HUES64 (cell line): ENCODE measurements at regions not wholly inside any gene's neighbourhood (a gene's known extent, or its start where the extent isn't known, plus 50 kb on each side); places are given as distances from the start of the nearest gene placed in this dataset.

Source experiments
- H3K27ac ChIP-seq: 2 replicates; pipeline ENCODE4 v1.7.0; 2013; ENCODE audit warnings: low read depth, low read length, inconsistent platforms
- H3K27me3 ChIP-seq: 2 replicates; pipeline ENCODE4 v1.6.1; 2013; ENCODE audit warnings: mild to moderate bottlenecking, low read length; ENCODE audit not compliant: insufficient read depth
- H3K36me3 ChIP-seq: 2 replicates; pipeline ENCODE4 v1.6.1; 2013; ENCODE audit warnings: mild to moderate bottlenecking, low read length; ENCODE audit not compliant: insufficient read depth
- H3K4me1 ChIP-seq: 2 replicates; pipeline ENCODE4 v1.6.1; 2013; ENCODE audit warnings: mild to moderate bottlenecking, low read length, moderate library complexity; ENCODE audit not compliant: insufficient read depth
- H3K4me3 ChIP-seq: 2 replicates; pipeline ENCODE4 v1.5.1; 2013; ENCODE audit warnings: mild to moderate bottlenecking, low read length, moderate library complexity
- H3K9ac ChIP-seq: 2 replicates; pipeline ENCODE4 v1.6.1; 2013; ENCODE audit warnings: mild to moderate bottlenecking, low read depth, low read length
- H3K9me3 ChIP-seq: 2 replicates; pipeline ENCODE4 v1.6.1; 2013; ENCODE audit warnings: low read depth, low read length; ENCODE audit not compliant: insufficient read depth
- WGBS: fragments of 150-250, 120-280 bp; methylation state at CpG from one replicate; pipeline ENCODE4 v1.1.7; 2013; ENCODE audit warnings: missing lambda C conversion rate; 5-methylcytosine and 5-hydroxymethylcytosine counted together

DNA sequence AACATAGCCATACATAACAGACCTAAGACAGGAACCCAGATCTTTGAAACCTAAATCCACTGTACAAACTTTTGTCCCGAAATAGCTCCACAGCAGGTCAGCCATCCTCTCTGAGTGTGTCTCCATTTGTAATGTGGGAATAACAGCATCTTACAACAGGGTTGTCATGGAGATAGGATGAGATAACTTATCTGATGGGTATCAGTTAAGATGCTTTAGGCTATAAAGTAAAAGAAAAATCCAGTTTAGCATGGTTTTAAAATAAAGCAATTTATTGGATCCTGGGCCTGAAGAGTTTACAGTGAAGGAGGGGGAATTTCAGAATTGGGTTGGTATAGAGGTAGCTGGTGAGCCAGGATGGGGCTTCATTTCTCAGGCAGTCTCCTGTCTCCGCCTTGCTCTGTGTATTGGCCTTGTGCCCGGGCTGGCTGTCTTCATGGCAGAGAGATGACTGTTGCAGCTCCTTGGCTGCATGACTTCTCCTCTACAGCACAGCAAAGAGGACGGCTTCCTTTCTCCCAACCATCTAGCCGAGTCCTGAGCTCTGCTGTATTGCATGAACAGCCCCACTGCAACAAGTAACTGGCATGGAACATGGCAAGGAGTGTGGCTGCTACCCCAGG is 131.9 kb upstream of the PROK2 start:
- H3K27ac ChIP-seq = no peak overlapping the region
- WGBS = 93% methylated on average over 5 of the region's 5 CpGs
- no peaks in the 10 kb centered on the region for H3K4me1 ChIP-seq

DNA sequence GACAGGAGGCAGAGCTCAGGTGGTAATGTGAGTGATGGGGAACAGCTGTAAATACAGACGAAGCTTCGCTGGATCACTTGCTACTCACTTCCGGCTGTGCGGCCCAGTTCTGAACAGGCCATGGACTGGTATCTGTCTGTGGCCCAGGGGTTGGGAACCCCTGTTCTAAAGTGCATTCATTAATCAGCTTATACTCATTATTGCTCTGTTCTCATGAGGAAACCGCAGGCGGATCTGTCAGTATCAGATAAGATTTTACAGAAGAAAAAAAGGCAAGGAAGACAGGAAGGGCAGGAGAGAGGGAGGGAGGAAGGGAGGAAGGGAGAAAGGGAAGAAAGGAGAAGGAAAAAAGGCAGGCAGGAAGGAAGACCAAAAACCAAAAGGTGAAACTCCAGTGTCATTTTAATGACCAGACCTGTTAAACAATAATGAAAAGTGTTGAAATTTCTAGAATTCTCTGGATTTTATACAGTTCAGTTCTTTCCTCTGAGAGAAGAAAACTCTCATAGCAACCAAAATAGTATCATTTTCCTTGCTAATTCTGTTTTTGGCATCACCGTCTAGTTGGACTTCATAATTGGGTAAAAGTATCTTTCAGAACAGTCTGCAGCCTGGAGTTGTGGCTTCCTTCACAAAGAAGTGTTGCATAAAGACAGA is 128.0 kb upstream of the PROK2 start:
- no peak overlapping the region for H3K9ac ChIP-seq
- WGBS = 90% methylated on average over 7 of the region's 7 CpGs
- no peak overlapping the region for H3K27ac ChIP-seq
- H3K9me3 ChIP-seq = no peaks in the 10 kb centered on the region
- H3K36me3 ChIP-seq = no peaks in the 10 kb centered on the region
- H3K4me3 ChIP-seq = no peak overlapping the region
- H3K4me1 ChIP-seq = peaks cover 10% of the 10 kb centered on the region; the same call in 1 of the 2 replicates
- no peaks in the 10 kb centered on the region for H3K27me3 ChIP-seq

More for the DNA sequence above, 131.9 kb upstream of the PROK2 start:
- Histone ChIP-seq H3K4me3 (no peak overlapping the region), H3K9ac (no peak overlapping the region), H3K36me3 (no peaks in the 10 kb centered on the region), H3K27me3 (no peaks in the 10 kb centered on the region), H3K9me3 (no peaks in the 10 kb centered on the region)

DNA sequence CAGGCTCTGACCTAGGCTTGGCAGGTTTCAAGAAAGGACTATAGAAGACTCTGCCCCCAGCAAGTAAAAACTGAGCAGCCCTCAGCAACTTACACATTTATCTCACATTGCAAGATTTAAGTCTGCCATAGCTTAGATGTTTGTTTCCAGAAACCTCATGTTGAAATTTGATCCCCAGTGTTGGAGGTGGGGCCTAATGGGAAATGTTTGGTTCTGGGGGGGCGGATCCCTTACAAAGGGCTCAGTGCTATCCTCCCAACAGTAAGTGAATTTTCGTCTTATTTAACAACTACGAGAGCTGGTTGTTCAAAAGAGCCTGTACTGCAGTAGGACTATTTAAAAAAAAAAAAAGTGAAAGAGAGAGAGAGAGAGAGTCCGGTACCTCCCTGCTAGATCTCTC is 125.2 kb upstream of the PROK2 start:
- no peak overlapping the region for H3K27ac ChIP-seq
- no peaks in the 10 kb centered on the region for H3K9me3 ChIP-seq
- H3K4me1 ChIP-seq = peaks cover 10% of the 10 kb centered on the region; the same call in 1 of the 2 replicates
- no peak overlapping the region for H3K4me3 ChIP-seq
- no peaks in the 10 kb centered on the region for H3K27me3 ChIP-seq
- 93% methylated on average over 4 of the region's 4 CpGs for WGBS
- no peak overlapping the region for H3K9ac ChIP-seq
- H3K36me3 ChIP-seq = no peaks in the 10 kb centered on the region

DNA sequence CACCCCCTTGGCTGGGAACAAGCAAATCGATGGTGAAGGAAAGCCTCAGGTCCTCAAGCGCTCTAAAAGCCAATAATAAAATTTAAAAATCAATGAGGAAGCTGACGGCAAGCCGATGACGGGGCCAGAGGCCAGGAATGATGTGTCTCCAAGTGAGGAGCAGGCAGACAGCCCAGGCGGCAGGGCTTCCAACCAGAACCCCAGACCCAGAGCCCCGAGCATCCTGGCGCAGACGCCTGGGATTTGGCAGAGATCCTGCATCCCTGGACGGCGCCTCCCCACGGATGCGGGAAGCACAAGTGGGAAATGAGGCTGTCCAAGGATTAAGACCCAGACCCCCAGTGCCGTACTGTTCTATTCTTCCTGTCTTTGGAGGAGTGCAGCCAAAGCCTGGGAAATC is 123.0 kb upstream of the PROK2 start:
- Histone ChIP-seq H3K27me3 (no peaks in the 10 kb centered on the region), H3K4me3 (no peak overlapping the region), H3K27ac (no peak overlapping the region), H3K9me3 (no peaks in the 10 kb centered on the region), H3K4me1 (peaks cover 10% of the 10 kb centered on the region; the same call in 1 of the 2 replicates), H3K9ac (no peak overlapping the region), H3K36me3 (no peaks in the 10 kb centered on the region)
- 95% methylated on average over 14 of the region's 14 CpGs for WGBS

DNA sequence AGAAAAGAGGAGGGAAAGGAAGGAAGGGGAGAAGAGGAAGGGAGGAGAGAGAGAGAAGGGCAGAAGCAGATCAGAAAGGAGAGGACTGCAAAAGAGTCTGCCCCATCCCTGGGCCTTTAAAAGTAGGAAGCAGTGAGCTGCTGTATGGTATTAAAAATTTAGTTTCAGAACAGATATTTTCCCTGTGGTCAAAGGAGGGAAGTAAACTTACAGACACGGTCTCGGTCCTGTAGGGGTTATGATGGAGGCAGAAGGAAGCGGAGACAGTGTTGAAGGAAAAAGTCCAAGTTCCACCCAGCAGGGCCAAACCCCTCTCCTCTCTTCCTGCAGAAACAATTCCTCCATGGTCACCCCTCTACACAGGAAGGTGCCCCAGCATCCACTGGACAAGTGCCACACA is 122.0 kb upstream of the PROK2 start:
- Histone ChIP-seq H3K9me3 (no peaks in the 10 kb centered on the region), H3K27me3 (no peaks in the 10 kb centered on the region), H3K9ac (no peak overlapping the region), H3K27ac (no peak overlapping the region), H3K36me3 (no peaks in the 10 kb centered on the region), H3K4me1 (peaks cover 13% of the 10 kb centered on the region), H3K4me3 (no peak overlapping the region)
- 100% methylated on average over 3 of the region's 3 CpGs for WGBS

DNA sequence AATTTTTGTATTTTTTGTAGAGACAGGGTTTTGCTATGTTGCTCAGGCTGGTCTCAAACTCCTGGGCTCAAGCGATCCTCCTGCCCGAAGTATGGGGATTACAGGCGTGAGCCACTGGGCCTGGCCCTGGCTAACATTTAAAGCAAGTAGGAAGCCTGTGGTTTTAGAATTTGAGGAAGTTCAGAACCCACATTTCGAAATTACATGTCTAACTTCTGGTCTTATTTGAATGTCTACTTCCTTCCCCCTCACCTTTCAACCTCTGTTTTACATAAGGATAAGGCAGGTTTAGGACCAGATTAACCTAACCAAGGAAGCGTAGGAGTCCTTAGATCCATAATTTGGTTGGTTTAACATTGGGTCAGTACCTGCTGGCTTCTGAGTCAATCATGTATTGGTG is 120.5 kb upstream of the PROK2 start:
- Histone ChIP-seq H3K27ac (no peak overlapping the region), H3K9me3 (no peaks in the 10 kb centered on the region), H3K4me1 (peaks cover 13% of the 10 kb centered on the region), H3K27me3 (no peaks in the 10 kb centered on the region), H3K36me3 (no peaks in the 10 kb centered on the region), H3K9ac (no peak overlapping the region), H3K4me3 (no peak overlapping the region)
- 94% methylated on average over 4 of the region's 5 CpGs for WGBS

DNA sequence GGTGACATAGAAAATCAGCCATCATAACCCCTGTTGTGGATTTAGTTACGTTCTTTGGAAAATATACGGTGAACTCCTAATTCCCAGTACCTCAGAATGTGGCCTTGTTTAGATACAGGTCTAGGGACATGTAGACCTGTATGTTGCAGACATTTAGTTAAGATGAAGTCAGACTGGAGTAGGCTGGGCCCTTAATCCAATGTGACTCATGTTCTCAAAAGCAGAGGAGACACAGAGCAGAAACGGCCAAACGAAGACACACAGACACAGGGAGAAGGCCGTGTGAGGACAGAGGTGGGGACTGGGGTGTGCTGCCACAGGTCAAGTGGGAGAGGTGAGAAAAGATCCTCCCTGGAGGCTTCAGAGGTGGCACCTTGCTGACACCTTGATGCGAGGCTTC is 119.0 kb upstream of the PROK2 start:
- Histone ChIP-seq H3K27ac (no peak overlapping the region), H3K4me3 (no peak overlapping the region), H3K9ac (no peak overlapping the region), H3K9me3 (no peaks in the 10 kb centered on the region), H3K36me3 (no peaks in the 10 kb centered on the region), H3K4me1 (peaks cover 3% of the 10 kb centered on the region; the same call in 1 of the 2 replicates), H3K27me3 (no peaks in the 10 kb centered on the region)
- 92% methylated on average over 6 of the region's 6 CpGs for WGBS

DNA sequence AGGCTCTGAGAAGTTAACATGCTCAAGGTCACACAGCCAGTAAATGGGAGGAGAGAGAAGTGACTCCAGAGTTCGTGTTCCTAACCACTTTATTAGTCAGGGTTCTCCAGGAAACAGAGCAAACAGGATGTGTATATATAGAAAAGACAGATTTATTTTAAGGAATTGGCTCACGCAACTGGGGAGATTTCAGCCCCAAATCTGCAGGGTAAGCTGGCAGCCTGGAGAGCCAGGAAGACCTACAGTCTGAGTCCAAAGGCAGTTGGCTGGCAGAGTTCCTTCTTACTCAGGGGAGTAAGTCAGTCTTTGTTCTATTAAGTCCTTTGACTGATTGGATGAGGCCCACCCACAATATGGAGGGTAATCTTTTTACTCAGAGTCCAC is 118.2 kb upstream of the PROK2 start:
- Histone ChIP-seq H3K4me1 (peaks cover 3% of the 10 kb centered on the region; the same call in 1 of the 2 replicates), H3K27ac (no peak overlapping the region), H3K9ac (no peak overlapping the region), H3K9me3 (no peaks in the 10 kb centered on the region), H3K4me3 (no peak overlapping the region), H3K27me3 (no peaks in the 10 kb centered on the region), H3K36me3 (no peaks in the 10 kb centered on the region)
- 49% methylated on average over 2 of the region's 2 CpGs for WGBS

DNA sequence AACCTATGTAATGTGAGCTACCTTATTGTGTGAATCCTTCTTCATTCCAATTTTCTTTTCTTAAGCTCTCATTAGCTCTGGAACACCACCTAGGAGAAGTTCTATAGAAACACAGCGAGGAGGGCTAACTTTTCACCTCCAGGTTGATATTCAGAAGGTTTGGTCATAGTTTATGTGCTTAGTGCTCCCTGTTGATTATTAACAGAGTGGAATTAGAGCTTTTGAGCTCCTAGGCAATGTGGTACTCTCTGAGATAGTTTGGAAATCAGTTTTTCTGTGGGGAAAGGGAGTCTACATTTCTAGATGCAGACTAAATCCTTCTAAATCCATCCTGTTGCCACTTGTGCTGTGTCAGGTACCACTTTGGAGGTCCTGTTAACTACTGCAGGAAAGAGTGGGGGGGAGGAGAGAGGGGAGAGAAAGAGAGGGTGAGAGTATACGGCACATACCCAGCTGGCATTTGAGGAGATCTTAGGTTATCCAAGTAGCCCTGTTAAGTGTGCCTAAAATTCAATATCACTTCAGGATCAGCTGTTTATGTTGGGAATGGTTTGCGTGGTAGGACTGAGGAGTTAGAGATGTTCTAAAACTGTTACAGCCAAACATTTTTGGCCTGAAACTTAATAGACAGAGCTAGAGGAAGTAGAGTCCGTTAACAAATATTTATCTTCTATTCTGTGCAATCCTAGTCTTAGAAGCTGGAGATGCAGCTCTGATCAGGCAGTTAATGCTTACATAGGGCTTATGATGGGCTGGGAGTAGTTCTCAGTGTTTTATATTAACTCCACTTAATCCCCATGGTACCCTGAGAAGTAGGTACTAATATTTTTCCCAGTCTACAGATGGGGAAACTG is 117.5 kb upstream of the PROK2 start:
- 88% methylated on average over 3 of the region's 4 CpGs for WGBS
- H3K36me3 ChIP-seq = no peaks in the 10 kb centered on the region
- no peak overlapping the region for H3K9ac ChIP-seq
- no peak overlapping the region for H3K27ac ChIP-seq
- no peaks in the 10 kb centered on the region for H3K9me3 ChIP-seq
- H3K4me1 ChIP-seq = peaks cover 3% of the 10 kb centered on the region; the same call in 1 of the 2 replicates
- no peak overlapping the region for H3K4me3 ChIP-seq
- no peaks in the 10 kb centered on the region; the same call in 1 of the 2 replicates for H3K27me3 ChIP-seq

DNA sequence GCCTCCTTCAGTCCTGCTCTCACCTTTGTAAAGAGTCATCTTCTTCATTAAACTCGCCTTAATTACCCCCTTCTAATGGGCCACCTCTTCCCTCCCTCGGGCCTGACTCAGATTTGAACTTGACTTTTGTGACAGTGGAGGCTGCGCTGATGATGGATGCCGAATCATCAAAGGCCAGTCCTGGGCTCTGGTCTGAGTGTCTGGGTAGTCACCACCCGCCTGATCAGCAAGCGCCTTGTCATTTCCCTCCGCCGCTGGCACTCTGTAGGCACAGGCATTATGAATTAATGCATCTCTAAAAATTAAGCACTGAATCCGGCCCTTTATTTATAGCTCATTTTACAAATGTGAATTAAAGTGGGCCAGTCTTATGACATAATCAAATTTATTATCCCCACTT is 116.7 kb upstream of the PROK2 start:
- WGBS = 93% methylated on average over 9 of the region's 9 CpGs

DNA sequence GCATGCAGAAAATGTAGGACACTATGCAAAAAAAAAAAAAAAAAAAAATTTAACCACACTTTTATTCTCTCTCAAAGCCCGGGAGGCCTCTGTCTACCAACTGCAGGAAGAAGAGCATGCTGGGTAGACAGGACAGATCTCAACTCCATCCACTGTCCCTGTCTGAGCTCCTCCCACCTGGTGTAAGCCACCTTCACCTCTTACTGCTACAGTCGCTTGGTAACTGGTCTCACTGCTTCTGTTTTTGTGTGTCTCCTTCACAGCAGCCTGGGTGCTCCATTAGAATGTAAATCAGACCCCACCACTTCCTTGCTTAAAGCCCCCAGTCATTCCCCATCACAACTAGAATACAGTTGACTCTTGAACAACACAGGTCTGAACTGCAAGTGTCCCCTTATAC is 115.1 kb upstream of the PROK2 start:
- H3K4me1 ChIP-seq = peaks cover 3% of the 10 kb centered on the region; the same call in 1 of the 2 replicates
- H3K9me3 ChIP-seq = no peaks in the 10 kb centered on the region
- H3K27me3 ChIP-seq = no peaks in the 10 kb centered on the region; the same call in 1 of the 2 replicates
- no peak overlapping the region for H3K27ac ChIP-seq
- H3K4me3 ChIP-seq = no peak overlapping the region
- H3K36me3 ChIP-seq = no peaks in the 10 kb centered on the region
- WGBS = 79% methylated on average over 2 of the region's 2 CpGs
- no peak overlapping the region for H3K9ac ChIP-seq

More for the DNA sequence above, 116.7 kb upstream of the PROK2 start:
- H3K4me1 ChIP-seq = peaks cover 3% of the 10 kb centered on the region; the same call in 1 of the 2 replicates
- H3K9ac ChIP-seq = no peak overlapping the region
- H3K36me3 ChIP-seq = no peaks in the 10 kb centered on the region
- no peaks in the 10 kb centered on the region; the same call in 1 of the 2 replicates for H3K27me3 ChIP-seq
- no peak overlapping the region for H3K4me3 ChIP-seq
- no peak overlapping the region for H3K27ac ChIP-seq
- H3K9me3 ChIP-seq = no peaks in the 10 kb centered on the region
